SJCRH30 (cell line): ENCODE measurements at regions not wholly inside any gene's neighbourhood (a gene's known extent, or its start where the extent isn't known, plus 50 kb on each side); places are given as distances from the start of the nearest gene placed in this dataset.
"Not testable (repeated sequence)": the region's sequence is repeated elsewhere in the genome, so short reads cannot be mapped to it uniquely, and the experiment has no call there.

Source experiments
- DNase-seq, 2 experiments: peaks; one replicate each; pipeline ENCODE4 v3.0.0-alpha.2; 2015 to 2020
- H3K27ac ChIP-seq: fragments of 250-450 bp; sonication (Bioruptor Pico); 2 replicates; pipeline ENCODE4 v1.5.1; 2020; ENCODE audit warnings: mild to moderate bottlenecking, moderate library complexity
- H3K27me3 ChIP-seq: fragments of 250-450 bp; sonication (Bioruptor Pico); 2 replicates; pipeline ENCODE4 v1.5.1; 2020; ENCODE audit warnings: mild to moderate bottlenecking, moderate library complexity
- H3K36me3 ChIP-seq: fragments of 250-450 bp; sonication (Bioruptor Pico); 2 replicates; pipeline ENCODE4 v1.5.1; 2020; ENCODE audit warnings: mild to moderate bottlenecking, moderate library complexity
- H3K4me1 ChIP-seq: fragments of 250-450 bp; sonication (Bioruptor Pico); 2 replicates; pipeline ENCODE4 v1.5.1; 2020; ENCODE audit warnings: mild to moderate bottlenecking, moderate library complexity
- H3K4me3 ChIP-seq: fragments of 250-450 bp; sonication (Bioruptor Pico); 2 replicates; pipeline ENCODE4 v1.5.1; 2020; ENCODE audit warnings: mild to moderate bottlenecking, moderate library complexity
- H3K9me3 ChIP-seq: fragments of 250-450 bp; sonication (Bioruptor Pico); replicated peaks from 2 replicates; pipeline ENCODE4 v1.5.1; 2020; ENCODE audit warnings: mild to moderate bottlenecking, moderate library complexity

DNA sequence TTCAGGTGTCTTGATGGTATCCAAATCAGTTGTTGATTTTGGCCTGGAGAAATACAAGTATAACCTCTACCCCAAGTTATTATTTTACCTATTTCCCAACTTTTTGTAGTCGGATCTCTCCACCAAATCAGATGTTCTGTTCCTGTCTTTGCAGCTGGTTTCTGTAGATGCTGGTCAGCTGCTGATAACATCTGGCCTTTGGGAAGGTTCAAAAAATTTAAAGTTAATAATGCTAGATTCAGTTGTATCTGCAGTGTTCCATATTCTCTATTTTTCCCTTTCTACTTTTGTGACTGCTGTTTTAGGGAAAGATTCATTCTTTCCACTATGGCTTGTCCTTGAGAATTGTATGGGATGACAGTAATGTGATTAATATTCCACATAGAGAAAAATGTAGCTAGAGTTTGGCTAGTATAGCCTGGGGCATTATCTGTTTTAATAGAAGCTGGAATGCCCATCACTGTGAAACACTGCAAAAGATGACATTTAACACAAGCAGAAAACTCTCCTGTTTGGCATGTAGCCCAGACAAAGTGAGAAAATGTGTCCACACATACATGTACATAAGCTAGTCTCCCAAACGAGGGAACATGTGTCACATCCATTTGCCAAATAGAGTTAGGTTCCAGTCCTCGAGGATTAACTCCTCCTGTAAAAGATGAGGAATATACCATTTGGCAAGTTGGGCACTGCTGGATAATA, 99.2 kb downstream of the ZNF100 start:
- H3K4me3 ChIP-seq, H3K27me3 ChIP-seq, H3K36me3 ChIP-seq, H3K4me1 ChIP-seq, H3K27ac ChIP-seq, DNase-seq, H3K9me3 ChIP-seq: not testable (repeated sequence)

DNA sequence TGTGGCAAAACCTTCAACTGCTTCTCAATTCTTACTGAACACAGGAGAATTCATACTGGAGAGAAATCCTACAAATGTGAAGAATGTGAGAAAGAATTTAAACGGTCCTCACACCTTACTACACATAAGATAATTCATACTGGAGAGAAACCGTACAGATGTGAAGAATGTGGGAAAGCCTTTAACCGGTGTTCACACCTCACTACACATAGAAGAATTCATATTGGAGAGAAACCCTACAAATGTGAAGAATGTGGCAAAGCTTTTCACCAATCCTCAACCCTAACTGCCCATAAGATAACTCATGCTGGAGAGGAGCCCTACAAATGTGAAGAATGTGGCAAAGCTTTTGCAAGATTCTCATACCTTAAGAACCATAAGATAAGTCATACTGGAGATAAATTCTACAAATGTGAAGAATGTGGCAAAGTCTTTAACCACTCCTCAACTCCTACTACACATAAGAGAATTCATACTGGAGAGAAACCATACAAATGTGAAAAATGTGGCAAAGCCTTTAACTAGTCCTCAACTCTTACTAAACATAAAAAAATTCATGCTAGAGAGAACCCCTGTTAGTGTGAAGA, 111.7 kb downstream of the ZNF100 start:
- Histone ChIP-seq H3K4me3 (no peak overlapping the region), H3K9me3 (no peaks in the 10 kb centered on the region), H3K27me3 (no peaks in the 10 kb centered on the region), H3K4me1 (no peaks in the 10 kb centered on the region), H3K36me3 (no peaks in the 10 kb centered on the region), H3K27ac (no peak overlapping the region)
- DNase-seq: no peak

DNA sequence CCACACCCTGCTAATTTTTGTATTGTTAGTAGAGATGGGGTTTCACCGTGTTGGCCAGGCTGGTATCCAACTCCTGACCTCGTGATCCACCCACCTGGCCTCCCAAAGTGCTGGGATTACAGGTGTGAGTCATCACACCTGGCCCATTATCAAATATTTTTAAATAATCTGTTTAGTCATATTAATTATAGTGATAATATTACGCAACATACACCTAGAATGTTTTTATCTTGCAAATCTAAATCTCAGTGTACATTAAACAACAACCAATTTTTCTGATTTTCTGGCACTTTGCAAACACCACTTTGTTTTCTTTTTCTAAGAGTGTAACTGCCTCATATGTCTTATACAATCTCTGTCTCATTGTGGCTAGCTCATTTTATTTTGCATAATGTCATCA, 115.9 kb downstream of the ZNF100 start:
- H3K27me3 ChIP-seq, H3K9me3 ChIP-seq, H3K36me3 ChIP-seq, H3K27ac ChIP-seq, DNase-seq, H3K4me3 ChIP-seq, H3K4me1 ChIP-seq: not testable (repeated sequence)

- no peaks in the 10 kb centered on the region for H3K9me3 ChIP-seq
- no peaks in the 10 kb centered on the region for H3K36me3 ChIP-seq
- H3K4me1 ChIP-seq: no peaks in the 10 kb centered on the region
- H3K27me3 ChIP-seq: no peaks in the 10 kb centered on the region
- no peak overlapping the region for H3K4me3 ChIP-seq
- no peak overlapping the region for H3K27ac ChIP-seq
- DNase-seq: no peak
These were observed 128.6 kb downstream of the ZNF100 start for GRCh38 chr19:21638776-21639175.

DNA sequence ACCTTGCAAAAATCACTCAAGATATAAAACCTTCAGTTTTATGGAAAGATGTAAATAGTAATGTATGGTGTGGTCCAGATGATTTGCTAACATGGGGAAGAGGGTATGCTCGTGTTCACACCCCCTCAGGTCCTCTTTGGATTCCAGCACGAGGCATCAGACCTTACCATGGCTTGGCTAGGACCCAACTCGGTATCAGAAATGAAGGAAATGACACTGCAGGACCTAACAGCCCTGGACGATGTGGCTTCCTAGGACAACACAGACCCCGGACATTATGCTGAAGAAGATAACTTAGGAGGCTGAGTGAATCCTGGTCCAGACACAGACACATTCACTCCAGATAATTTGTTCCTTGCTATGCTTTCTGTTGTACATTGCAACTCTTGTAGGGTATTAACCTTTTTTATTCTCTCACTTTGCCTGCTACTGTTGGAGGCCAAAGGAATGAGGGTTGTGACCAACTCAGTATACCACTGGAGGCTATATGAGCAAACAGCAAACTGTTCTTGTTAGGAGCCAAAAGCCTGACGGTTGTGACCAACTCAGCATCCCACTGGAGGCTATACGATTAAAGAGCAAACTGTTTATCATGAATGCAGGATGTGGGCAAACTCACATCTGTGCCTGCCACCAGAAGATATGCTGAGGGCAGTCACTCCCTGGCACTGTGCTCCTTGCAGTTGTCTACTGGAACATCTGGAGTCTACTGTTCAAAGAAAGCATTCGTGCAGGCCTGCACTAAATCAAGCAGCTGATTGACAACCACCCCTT, 121.7 kb downstream of the ZNF429 start:
- H3K36me3 ChIP-seq: no peaks in the 10 kb centered on the region
- no peaks in the 10 kb centered on the region for H3K27me3 ChIP-seq
- no peaks in the 10 kb centered on the region for H3K9me3 ChIP-seq
- no peak overlapping the region for H3K27ac ChIP-seq
- no peaks in the 10 kb centered on the region for H3K4me1 ChIP-seq
- H3K4me3 ChIP-seq: no peak overlapping the region
- DNase-seq: no peak

GRCh38 chr19:21626091-21626490, 120.7 kb downstream of the ZNF429 start:
- Histone ChIP-seq H3K4me3 (no peak overlapping the region), H3K27me3 (no peaks in the 10 kb centered on the region), H3K27ac (no peak overlapping the region), H3K9me3 (no peaks in the 10 kb centered on the region), H3K36me3 (no peaks in the 10 kb centered on the region), H3K4me1 (no peaks in the 10 kb centered on the region)
- no peak for DNase-seq

DNA sequence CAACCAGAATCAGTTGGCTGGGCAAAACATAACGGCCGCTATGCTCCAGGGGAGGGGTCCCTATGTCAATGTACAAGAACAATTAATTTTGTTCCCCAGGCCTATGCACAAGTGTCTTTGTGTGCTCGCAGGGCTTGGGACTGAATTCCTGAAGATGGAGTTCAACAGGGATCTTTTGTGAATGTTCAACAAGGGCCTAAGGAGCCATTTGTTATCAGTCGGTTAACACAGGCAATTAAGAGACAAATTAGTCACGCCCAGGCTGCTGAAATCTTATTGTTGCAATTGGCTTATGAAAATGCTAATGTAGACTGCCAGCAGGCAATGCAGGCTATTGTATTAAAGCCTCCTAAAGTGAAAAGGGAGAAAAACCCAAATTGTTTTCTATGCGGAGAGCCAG, 117.5 kb downstream of the ZNF429 start:
- Histone ChIP-seq H3K36me3 (no peaks in the 10 kb centered on the region), H3K4me3 (no peak overlapping the region), H3K27ac (no peak overlapping the region), H3K9me3 (no peaks in the 10 kb centered on the region), H3K27me3 (no peaks in the 10 kb centered on the region), H3K4me1 (no peaks in the 10 kb centered on the region)
- peak in 1 of 2 experiments; percentile 4 for DNase-seq

DNA sequence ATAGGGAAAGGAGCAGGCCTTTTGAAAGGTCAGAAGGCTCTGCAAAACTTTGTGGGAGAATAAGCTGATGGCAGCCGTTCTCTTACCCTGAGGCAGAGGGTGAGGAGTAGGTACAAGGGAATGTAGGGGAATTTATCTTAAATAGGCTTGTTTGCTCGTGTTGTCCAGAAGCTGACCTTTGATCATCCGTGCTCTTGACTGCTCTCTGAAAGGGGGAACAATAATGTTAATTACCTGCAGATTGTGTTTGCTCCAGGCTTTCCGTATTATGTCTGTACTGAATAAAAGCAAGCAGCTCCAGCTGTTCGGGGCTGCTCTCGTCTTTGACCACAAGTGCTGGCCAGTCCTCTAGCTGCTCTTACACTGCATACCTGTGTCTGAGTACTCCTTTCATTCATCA, 116.3 kb downstream of the ZNF429 start:
- Histone ChIP-seq H3K9me3 (no peaks in the 10 kb centered on the region), H3K4me3 (no peak overlapping the region), H3K4me1 (no peaks in the 10 kb centered on the region), H3K27ac (no peak overlapping the region), H3K27me3 (no peaks in the 10 kb centered on the region), H3K36me3 (no peaks in the 10 kb centered on the region)
- no peak for DNase-seq

GRCh38 chr19:21617740-21618339, 112.4 kb downstream of the ZNF429 start:
- Histone ChIP-seq H3K9me3 (no peaks in the 10 kb centered on the region), H3K4me3 (no peak overlapping the region), H3K36me3 (no peaks in the 10 kb centered on the region), H3K4me1 (no peaks in the 10 kb centered on the region), H3K27ac (no peak overlapping the region), H3K27me3 (no peaks in the 10 kb centered on the region)
- DNase-seq: no peak

DNA sequence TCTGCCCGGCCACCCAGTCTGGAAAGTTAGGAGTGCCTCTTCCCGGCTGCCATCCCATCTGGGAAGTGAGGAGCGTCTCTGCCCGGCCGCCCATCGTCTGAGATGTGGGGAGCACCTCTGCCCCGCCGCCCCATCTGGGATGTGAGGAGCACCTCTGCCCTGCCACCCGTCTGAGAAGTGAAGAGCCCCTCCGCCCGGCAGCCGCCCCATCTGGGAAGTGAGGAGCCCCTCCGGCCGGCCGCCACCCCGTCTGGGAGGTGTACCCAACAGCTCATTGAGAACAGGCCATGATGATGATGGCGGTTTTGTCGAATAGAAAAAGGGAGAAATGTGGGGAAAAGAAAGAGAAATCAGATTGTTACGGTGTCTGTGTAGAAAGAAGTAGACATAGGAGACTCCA, 109.4 kb downstream of the ZNF429 start:
- not testable (repeated sequence) for DNase-seq, H3K4me1 ChIP-seq, H3K4me3 ChIP-seq, H3K27ac ChIP-seq, H3K36me3 ChIP-seq, H3K27me3 ChIP-seq, H3K9me3 ChIP-seq

DNA sequence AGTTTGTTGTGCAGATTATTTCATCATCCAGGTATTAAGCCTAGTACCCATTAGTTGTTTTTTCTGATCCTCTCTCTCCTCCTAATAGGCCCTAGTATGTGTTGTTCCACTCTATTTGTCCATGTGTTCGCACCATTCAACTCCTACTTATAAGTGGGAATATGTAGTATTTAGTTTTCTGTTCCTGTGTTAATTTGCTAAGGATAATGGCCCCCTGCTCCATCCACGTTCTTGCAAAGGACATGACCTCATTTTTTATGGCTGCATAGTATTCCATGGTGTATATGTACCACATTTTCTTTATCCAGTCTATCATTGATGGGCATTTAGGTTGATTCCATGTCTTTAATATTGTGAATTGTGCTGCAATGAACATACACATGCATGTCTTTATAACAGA, 107.8 kb downstream of the ZNF429 start:
- not testable (repeated sequence) for H3K9me3 ChIP-seq, H3K4me1 ChIP-seq, DNase-seq, H3K36me3 ChIP-seq, H3K27me3 ChIP-seq, H3K4me3 ChIP-seq, H3K27ac ChIP-seq

GRCh38 chr19:21612403-21612872, 107.0 kb downstream of the ZNF429 start:
- Histone ChIP-seq H3K27ac (no peak overlapping the region), H3K4me1 (no peaks in the 10 kb centered on the region), H3K4me3 (no peak overlapping the region), H3K27me3 (no peaks in the 10 kb centered on the region), H3K36me3 (no peaks in the 10 kb centered on the region), H3K9me3 (no peaks in the 10 kb centered on the region)
- DNase-seq: no peak

DNA sequence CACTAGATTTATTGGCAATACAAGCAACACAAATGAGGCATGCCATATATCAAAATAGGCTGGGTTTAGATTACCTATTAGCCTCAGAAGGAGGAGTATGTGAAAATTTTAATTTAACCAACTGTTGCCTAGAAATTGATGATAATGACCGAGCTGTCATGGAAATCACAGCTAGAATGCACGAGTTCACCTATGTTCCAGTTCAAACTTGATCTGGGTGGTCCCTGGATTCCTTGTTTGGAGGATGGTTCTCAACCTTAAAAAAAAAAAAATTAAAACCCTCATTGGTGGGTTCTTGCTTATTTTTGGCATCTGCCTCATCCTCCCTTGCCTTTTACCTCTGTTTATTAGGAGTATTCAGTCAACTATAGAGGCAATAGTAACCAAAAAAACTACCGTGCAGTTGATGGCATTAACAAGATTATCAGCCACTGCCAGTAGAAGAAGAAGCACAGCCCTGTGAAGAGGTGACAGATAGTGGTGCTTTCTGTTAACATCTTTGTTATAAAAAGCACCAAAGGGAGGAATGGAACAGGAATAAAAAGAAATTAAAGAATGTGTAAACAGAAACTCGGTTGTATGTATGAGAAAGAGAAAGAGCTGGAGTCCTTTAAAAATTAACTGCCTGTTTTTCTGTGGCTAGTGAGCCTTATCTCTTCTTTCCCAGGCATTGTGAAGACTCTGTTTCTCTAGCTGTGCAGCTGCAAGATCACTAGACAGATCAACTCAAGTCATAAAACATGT, 106.4 kb downstream of the ZNF429 start:
- Histone ChIP-seq H3K36me3 (no peaks in the 10 kb centered on the region), H3K4me1 (no peaks in the 10 kb centered on the region), H3K27me3 (no peaks in the 10 kb centered on the region), H3K27ac (no peak overlapping the region), H3K9me3 (no peaks in the 10 kb centered on the region), H3K4me3 (no peak overlapping the region)
- no peak for DNase-seq

GRCh38 chr19:21610787-21611186, 105.4 kb downstream of the ZNF429 start:
- H3K27me3 ChIP-seq: no peaks in the 10 kb centered on the region
- H3K36me3 ChIP-seq: no peaks in the 10 kb centered on the region
- no peak overlapping the region for H3K4me3 ChIP-seq
- no peak for DNase-seq
- no peaks in the 10 kb centered on the region for H3K4me1 ChIP-seq
- no peaks in the 10 kb centered on the region for H3K9me3 ChIP-seq
- no peak overlapping the region for H3K27ac ChIP-seq

DNA sequence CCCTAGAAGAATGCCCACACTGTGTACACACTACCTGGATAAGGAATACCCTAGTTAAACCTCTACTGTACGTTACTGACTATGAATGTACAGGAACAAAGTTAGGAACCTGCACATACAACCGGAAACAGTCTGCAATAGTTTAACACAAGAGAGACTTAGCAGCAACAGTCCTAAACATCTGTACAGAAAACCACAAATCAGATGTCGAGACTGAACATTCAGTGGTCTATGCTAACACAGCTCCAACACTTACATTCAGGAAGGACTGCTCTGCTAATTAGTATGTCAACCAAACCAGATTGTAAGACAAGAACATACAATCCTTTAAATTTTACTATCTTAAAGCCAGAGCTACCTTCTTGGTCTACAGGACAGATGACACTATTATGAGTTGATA, 104.9 kb downstream of the ZNF429 start:
- no peak overlapping the region for H3K27ac ChIP-seq
- no peaks in the 10 kb centered on the region for H3K27me3 ChIP-seq
- H3K36me3 ChIP-seq: no peaks in the 10 kb centered on the region
- no peaks in the 10 kb centered on the region for H3K4me1 ChIP-seq
- no peaks in the 10 kb centered on the region for H3K9me3 ChIP-seq
- DNase-seq: no peak
- H3K4me3 ChIP-seq: no peak overlapping the region
